Stomach (tissue), 4 donors: ENCODE measurements at regions not wholly inside any gene's neighbourhood (a gene's known extent, or its start where the extent isn't known, plus 50 kb on each side); places are given as distances from the start of the nearest gene placed in this dataset.

Experiments
- POLR2A ChIP-seq, 4 donors: fragments of 450-650 bp; IDR thresholded peaks; one replicate each; pipeline ENCODE4 v1.6.1; 2016; ENCODE audit warnings: antibody characterized with exemption in 4 of 4, control low read depth in 2 of 4, mild to moderate bottlenecking in 1 of 4, moderate library complexity in 1 of 4
- POLR2AphosphoS5 ChIP-seq, 3 donors: sonication (generic); formaldehyde crosslinking; IDR thresholded peaks; one replicate each; pipeline ENCODE4 v1.6.1; 2016; ENCODE audit warnings: antibody characterized with exemption in 3 of 3
- TF ChIP-seq, protein P1 (sequence below), 7 experiments: fragments of 450-650 bp in 4 of 7; fragments of 200-600 bp in 3 of 7; sonication (generic) in 3 of 7; IDR thresholded peaks; one replicate each; pipeline ENCODE4 v1.5.1; 2016 to 2019; ENCODE audit warnings: antibody characterized with exemption in 7 of 7, control low read depth in 2 of 7, mild to moderate bottlenecking in 1 of 7

GRCh38 chr4:96036781-96037180, 196.9 kb downstream of the PDHA2 start:
- TF ChIP-seq, protein P1, sequence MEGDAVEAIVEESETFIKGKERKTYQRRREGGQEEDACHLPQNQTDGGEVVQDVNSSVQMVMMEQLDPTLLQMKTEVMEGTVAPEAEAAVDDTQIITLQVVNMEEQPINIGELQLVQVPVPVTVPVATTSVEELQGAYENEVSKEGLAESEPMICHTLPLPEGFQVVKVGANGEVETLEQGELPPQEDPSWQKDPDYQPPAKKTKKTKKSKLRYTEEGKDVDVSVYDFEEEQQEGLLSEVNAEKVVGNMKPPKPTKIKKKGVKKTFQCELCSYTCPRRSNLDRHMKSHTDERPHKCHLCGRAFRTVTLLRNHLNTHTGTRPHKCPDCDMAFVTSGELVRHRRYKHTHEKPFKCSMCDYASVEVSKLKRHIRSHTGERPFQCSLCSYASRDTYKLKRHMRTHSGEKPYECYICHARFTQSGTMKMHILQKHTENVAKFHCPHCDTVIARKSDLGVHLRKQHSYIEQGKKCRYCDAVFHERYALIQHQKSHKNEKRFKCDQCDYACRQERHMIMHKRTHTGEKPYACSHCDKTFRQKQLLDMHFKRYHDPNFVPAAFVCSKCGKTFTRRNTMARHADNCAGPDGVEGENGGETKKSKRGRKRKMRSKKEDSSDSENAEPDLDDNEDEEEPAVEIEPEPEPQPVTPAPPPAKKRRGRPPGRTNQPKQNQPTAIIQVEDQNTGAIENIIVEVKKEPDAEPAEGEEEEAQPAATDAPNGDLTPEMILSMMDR (IDR thresholded peaks at IDR 0.05): no peak
- TF ChIP-seq POLR2AphosphoS5 (IDR thresholded peaks at IDR 0.05) (no peak), POLR2A (IDR thresholded peaks at IDR 0.05) (no peak)
